ENCODE measurements at regions not wholly inside any gene's neighbourhood (a gene's known extent, or its start where the extent isn't known, plus 50 kb on each side); places are given as distances from the start of the nearest gene placed in this dataset.

GRCh38 chr5:116389601-116390000, 185.0 kb downstream of the SEMA6A start:
- no peak for DNase-seq (ENCODE audit: low spot score)
- no peaks in the 10 kb centered on the region for H3K9me3 ChIP-seq

GRCh38 chr5:116388564-116389258, 185.9 kb downstream of the SEMA6A start:
- Histone ChIP-seq H3K27ac (no peak overlapping the region), H3K4me3 (no peak overlapping the region), H3K9me3 (no peaks in the 10 kb centered on the region), H3K27me3 (replicated peaks; ENCODE audit: insufficient read depth) (no peaks in the 10 kb centered on the region), H3K36me3 (no peaks in the 10 kb centered on the region), H3K4me1 (replicated peaks) (no peaks in the 10 kb centered on the region)
- intact Hi-C loops (cut with DNase I): no loop called here
- 89% methylated on average over 11 of the region's 11 CpGs for WGBS
- DNase-seq (ENCODE audit: low spot score): no peak
- TF ChIP-seq POLR2AphosphoS5 (IDR thresholded peaks at IDR 0.05): no peak
- TF ChIP-seq POLR2A (IDR thresholded peaks at IDR 0.05): no peak
- TF ChIP-seq CTCF (IDR thresholded peaks at IDR 0.05): no peak

More at GRCh38 chr5:116389601-116390000, 185.0 kb downstream of the SEMA6A start:
- Histone ChIP-seq H3K4me3 (no peak overlapping the region), H3K36me3 (no peaks in the 10 kb centered on the region), H3K27me3 (replicated peaks; ENCODE audit: insufficient read depth) (no peaks in the 10 kb centered on the region), H3K4me1 (replicated peaks) (no peaks in the 10 kb centered on the region), H3K27ac (no peak overlapping the region)
- TF ChIP-seq POLR2AphosphoS5 (IDR thresholded peaks at IDR 0.05): no peak
- TF ChIP-seq CTCF (IDR thresholded peaks at IDR 0.05): no peak
- no peak for TF ChIP-seq POLR2A (IDR thresholded peaks at IDR 0.05)
- WGBS: 96% methylated on average over 1 of the region's 1 CpG
- intact Hi-C loops (cut with DNase I): no loop called here

- 90% methylated on average over 3 of the region's 3 CpGs for WGBS
Measured at GRCh38 chr5:116387738-116388137, 186.9 kb downstream of the SEMA6A start.

GRCh38 chr5:116386633-116387032, 188.0 kb downstream of the SEMA6A start:
- Histone ChIP-seq H3K27me3 (replicated peaks; ENCODE audit: insufficient read depth) (no peaks in the 10 kb centered on the region), H3K9me3 (no peaks in the 10 kb centered on the region), H3K36me3 (no peaks in the 10 kb centered on the region), H3K4me1 (replicated peaks) (no peaks in the 10 kb centered on the region), H3K4me3 (no peak overlapping the region), H3K27ac (no peak overlapping the region)
- no peak for TF ChIP-seq CTCF (IDR thresholded peaks at IDR 0.05)
- 82% methylated on average over 5 of the region's 5 CpGs for WGBS
- intact Hi-C loops (cut with DNase I): no loop called here
- DNase-seq (ENCODE audit: low spot score): no peak

More at GRCh38 chr5:116387738-116388137, 186.9 kb downstream of the SEMA6A start:
- Histone ChIP-seq H3K27ac (no peak overlapping the region), H3K4me3 (no peak overlapping the region), H3K27me3 (replicated peaks; ENCODE audit: insufficient read depth) (no peaks in the 10 kb centered on the region), H3K36me3 (no peaks in the 10 kb centered on the region), H3K4me1 (replicated peaks) (no peaks in the 10 kb centered on the region), H3K9me3 (no peaks in the 10 kb centered on the region)
- TF ChIP-seq POLR2A (IDR thresholded peaks at IDR 0.05) (no peak), CTCF (IDR thresholded peaks at IDR 0.05) (no peak), POLR2AphosphoS5 (IDR thresholded peaks at IDR 0.05) (no peak)
- intact Hi-C loops (cut with DNase I): no loop called here
- DNase-seq (ENCODE audit: low spot score): no peak

GRCh38 chr5:116382874-116383266, 191.8 kb downstream of the SEMA6A start:
- Histone ChIP-seq H3K4me3 (no peak overlapping the region), H3K27ac (no peak overlapping the region), H3K27me3 (replicated peaks; ENCODE audit: insufficient read depth) (no peaks in the 10 kb centered on the region), H3K9me3 (no peaks in the 10 kb centered on the region), H3K36me3 (no peaks in the 10 kb centered on the region), H3K4me1 (replicated peaks) (no peaks in the 10 kb centered on the region)
- intact Hi-C loops (cut with DNase I): no loop called here
- TF ChIP-seq POLR2A (IDR thresholded peaks at IDR 0.05) (no peak), POLR2AphosphoS5 (IDR thresholded peaks at IDR 0.05) (no peak), CTCF (IDR thresholded peaks at IDR 0.05) (no peak)
- DNase-seq (ENCODE audit: low spot score): no peak
- 18% methylated on average over 3 of the region's 3 CpGs for WGBS

All from prostate gland (tissue), 2 donors.